Endometrium (tissue), 2 donors: ENCODE measurements at regions not wholly inside any gene's neighbourhood (a gene's known extent, or its start where the extent isn't known, plus 50 kb on each side); places are given as distances from the start of the nearest gene placed in this dataset.
"Not testable (repeated sequence)": the region's sequence is repeated elsewhere in the genome, so short reads cannot be mapped to it uniquely, and the experiment has no call there.

ENCODE experiments used
- FAIRE-seq: peaks from 2 replicates; lab custom pipeline; 2012; peaks lifted over from hg19 to GRCh38; lab: Jason Lieb, UNC
- donor health status: control.
- donor health status: control.

GRCh38 chr10:45118929-45119328, 118.2 kb downstream of the ZNF22 start:
- FAIRE-seq: no peak

- not testable (repeated sequence) for FAIRE-seq
These were observed 121.6 kb downstream of the ZNF22 start for GRCh38 chr10:45122180-45122860.

- FAIRE-seq: no peak
These were observed 134.9 kb downstream of the ZNF22 start for GRCh38 chr10:45135443-45136198.

GRCh38 chr10:45136256-45136655, 135.5 kb downstream of the ZNF22 start:
- FAIRE-seq: no peak

GRCh38 chr10:45144326-45145070, 143.8 kb downstream of the ZNF22 start:
- no peak for FAIRE-seq

- FAIRE-seq: not testable (repeated sequence)
These were observed 144.4 kb downstream of the ZNF22 start for GRCh38 chr10:45145143-45145542.

- no peak for FAIRE-seq
These were observed 146.3 kb downstream of the ZNF22 start for GRCh38 chr10:45147000-45147399.

GRCh38 chr10:45150997-45151396, 150.3 kb downstream of the ZNF22 start:
- no peak for FAIRE-seq

- FAIRE-seq: no peak
These were observed 150.9 kb downstream of the ZNF22 start for GRCh38 chr10:45151467-45152214.

GRCh38 chr10:45152726-45153125, 152.0 kb downstream of the ZNF22 start:
- FAIRE-seq: no peak

GRCh38 chr10:45154502-45154901, 153.8 kb downstream of the ZNF22 start:
- no peak for FAIRE-seq

GRCh38 chr10:45155784-45156183, 155.1 kb downstream of the ZNF22 start:
- no peak for FAIRE-seq

- FAIRE-seq: no peak
These were observed 155.1 kb downstream of the OR13A1 start for GRCh38 chr10:45160271-45160670.

- FAIRE-seq: no peak
These were observed 152.0 kb downstream of the OR13A1 start for GRCh38 chr10:45163315-45163975.

GRCh38 chr10:45175520-45176118, 139.8 kb downstream of the OR13A1 start:
- FAIRE-seq: not testable (repeated sequence)

GRCh38 chr10:45179691-45180090, 135.7 kb downstream of the OR13A1 start:
- FAIRE-seq: no peak

GRCh38 chr10:45180507-45180906, 134.9 kb downstream of the OR13A1 start:
- no peak for FAIRE-seq

- no peak for FAIRE-seq
These were observed 134.2 kb downstream of the OR13A1 start for GRCh38 chr10:45180946-45181875.

- no peak for FAIRE-seq
These were observed 132.2 kb downstream of the OR13A1 start for GRCh38 chr10:45183174-45183573.
